ENCODE measurements at regions not wholly inside any gene's neighbourhood (a gene's known extent, or its start where the extent isn't known, plus 50 kb on each side); places are given as distances from the start of the nearest gene placed in this dataset.

GRCh38 chr3:151556596-151556995 is 95.7 kb upstream of the IGSF10 start:
- H3K4me1 ChIP-seq (ENCODE audit: control insufficient read depth in 2 of 3, insufficient read depth in 2 of 3, low read depth in 1 of 3, low read length in 3 of 3), result peaks cover 0 to 2% (median 0%) of the 10 kb centered on the region in 3 donors
- H3K27me3 ChIP-seq (ENCODE audit: control insufficient read depth, insufficient read depth, low read length), result no peaks in the 10 kb centered on the region
- TF ChIP-seq CTCF (IDR thresholded peaks at IDR 0.05; ENCODE audit: borderline replicate concordance, extremely low read depth, insufficient read depth), result no peak
- no peaks in the 10 kb centered on the region for H3K36me3 ChIP-seq (ENCODE audit: control insufficient read depth in 2 of 3, insufficient read depth in 3 of 3, low read length in 3 of 3)
- FAIRE-seq (no peak), DNase-seq (no peak)
- H3K27ac ChIP-seq (ENCODE audit: low read depth in 2 of 2, low read length in 2 of 2), result no peak overlapping the region
- H3K9ac ChIP-seq (ENCODE audit: low read length in 3 of 3), result no peak overlapping the region
- intact Hi-C loops (cut with DNase I), result no loop called here
- no peak overlapping the region for H3K4me3 ChIP-seq (ENCODE audit: low read length in 3 of 3)
- H3K9me3 ChIP-seq (ENCODE audit: control insufficient read depth in 2 of 3, insufficient read depth in 1 of 3, low read length in 3 of 3), result no peaks in the 10 kb centered on the region

- Histone ChIP-seq H3K36me3 (ENCODE audit: control insufficient read depth in 2 of 3, insufficient read depth in 3 of 3, low read length in 3 of 3) (no peaks in the 10 kb centered on the region), H3K4me1 (ENCODE audit: control insufficient read depth in 2 of 3, insufficient read depth in 2 of 3, low read depth in 1 of 3, low read length in 3 of 3) (peaks cover 0 to 2% (median 0%) of the 10 kb centered on the region in 3 donors), H3K27ac (ENCODE audit: low read depth in 2 of 2, low read length in 2 of 2) (no peak overlapping the region), H3K9ac (ENCODE audit: low read length in 3 of 3) (no peak overlapping the region), H3K4me3 (ENCODE audit: low read length in 3 of 3) (no peak overlapping the region), H3K9me3 (ENCODE audit: control insufficient read depth in 2 of 3, insufficient read depth in 1 of 3, low read length in 3 of 3) (no peaks in the 10 kb centered on the region), H3K27me3 (ENCODE audit: control insufficient read depth, insufficient read depth, low read length) (no peaks in the 10 kb centered on the region)
- no peak for DNase-seq
- intact Hi-C loops (cut with DNase I), result no loop called here
- no peak for FAIRE-seq
- no peak for TF ChIP-seq CTCF (IDR thresholded peaks at IDR 0.05; ENCODE audit: borderline replicate concordance, extremely low read depth, insufficient read depth)
Measured at GRCh38 chr3:151555523-151555922, 94.7 kb upstream of the IGSF10 start.

GRCh38 chr3:151553888-151554287 is 93.0 kb upstream of the IGSF10 start:
- intact Hi-C loops (cut with DNase I), result no loop called here
- FAIRE-seq, result no peak
- no peaks in the 10 kb centered on the region for H3K9me3 ChIP-seq (ENCODE audit: control insufficient read depth in 2 of 3, insufficient read depth in 1 of 3, low read length in 3 of 3)
- peaks cover 0 to 2% (median 0%) of the 10 kb centered on the region in 3 donors for H3K4me1 ChIP-seq (ENCODE audit: control insufficient read depth in 2 of 3, insufficient read depth in 2 of 3, low read depth in 1 of 3, low read length in 3 of 3)
- no peak overlapping the region for H3K27ac ChIP-seq (ENCODE audit: low read depth in 2 of 2, low read length in 2 of 2)
- H3K9ac ChIP-seq (ENCODE audit: low read length in 3 of 3), result no peak overlapping the region
- no peak for DNase-seq
- TF ChIP-seq CTCF (IDR thresholded peaks at IDR 0.05; ENCODE audit: borderline replicate concordance, extremely low read depth, insufficient read depth), result no peak
- no peaks in the 10 kb centered on the region for H3K36me3 ChIP-seq (ENCODE audit: control insufficient read depth in 2 of 3, insufficient read depth in 3 of 3, low read length in 3 of 3)
- no peak overlapping the region for H3K4me3 ChIP-seq (ENCODE audit: low read length in 3 of 3)
- H3K27me3 ChIP-seq (ENCODE audit: control insufficient read depth, insufficient read depth, low read length), result no peaks in the 10 kb centered on the region

GRCh38 chr3:151552589-151552988 is 91.7 kb upstream of the IGSF10 start:
- FAIRE-seq, result no peak
- H3K27ac ChIP-seq (ENCODE audit: low read depth in 2 of 2, low read length in 2 of 2), result no peak overlapping the region

More at GRCh38 chr3:151552589-151552988, 91.7 kb upstream of the IGSF10 start:
- Histone ChIP-seq H3K9ac (ENCODE audit: low read length in 3 of 3) (no peak overlapping the region), H3K4me3 (ENCODE audit: low read length in 3 of 3) (no peak overlapping the region), H3K27me3 (ENCODE audit: control insufficient read depth, insufficient read depth, low read length) (no peaks in the 10 kb centered on the region), H3K36me3 (ENCODE audit: control insufficient read depth in 2 of 3, insufficient read depth in 3 of 3, low read length in 3 of 3) (no peaks in the 10 kb centered on the region), H3K9me3 (ENCODE audit: control insufficient read depth in 2 of 3, insufficient read depth in 1 of 3, low read length in 3 of 3) (no peaks in the 10 kb centered on the region), H3K4me1 (ENCODE audit: control insufficient read depth in 2 of 3, insufficient read depth in 2 of 3, low read depth in 1 of 3, low read length in 3 of 3) (peaks cover 0 to 2% (median 0%) of the 10 kb centered on the region in 3 donors)
- intact Hi-C loops (cut with DNase I), result no loop called here
- DNase-seq, result no peak
- TF ChIP-seq CTCF (IDR thresholded peaks at IDR 0.05; ENCODE audit: borderline replicate concordance, extremely low read depth, insufficient read depth), result no peak

Data from kidney (tissue), 13 donors.